GM13976 (cell line): ENCODE measurements at regions not wholly inside any gene's neighbourhood (a gene's known extent, or its start where the extent isn't known, plus 50 kb on each side); places are given as distances from the start of the nearest gene placed in this dataset.

ENCODE experiments used
- DNase-seq: peaks from one replicate; pipeline ENCODE4 v3.0.0; 2012; ENCODE audit warnings: low spot score
- in situ Hi-C: fragments of 300-500 bp; cut with MboI; formaldehyde crosslinking; loops from one replicate; pipeline ENCODE4 v1.12.0; 2022; ENCODE audit warnings: low sequenced_read_pairs, mixed read lengths, inconsistent platforms; ENCODE audit not compliant: unreplicated experiment
- TF ChIP-seq, protein P1 (sequence below): IDR thresholded peaks from 2 replicates; pipeline ENCODE4 v1.5.1; 2012; ENCODE audit warnings: borderline replicate concordance, mild to moderate bottlenecking; ENCODE audit not compliant: insufficient read depth; ENCODE audit errors: extremely low read depth, missing control alignments, control extremely low read depth

DNA sequence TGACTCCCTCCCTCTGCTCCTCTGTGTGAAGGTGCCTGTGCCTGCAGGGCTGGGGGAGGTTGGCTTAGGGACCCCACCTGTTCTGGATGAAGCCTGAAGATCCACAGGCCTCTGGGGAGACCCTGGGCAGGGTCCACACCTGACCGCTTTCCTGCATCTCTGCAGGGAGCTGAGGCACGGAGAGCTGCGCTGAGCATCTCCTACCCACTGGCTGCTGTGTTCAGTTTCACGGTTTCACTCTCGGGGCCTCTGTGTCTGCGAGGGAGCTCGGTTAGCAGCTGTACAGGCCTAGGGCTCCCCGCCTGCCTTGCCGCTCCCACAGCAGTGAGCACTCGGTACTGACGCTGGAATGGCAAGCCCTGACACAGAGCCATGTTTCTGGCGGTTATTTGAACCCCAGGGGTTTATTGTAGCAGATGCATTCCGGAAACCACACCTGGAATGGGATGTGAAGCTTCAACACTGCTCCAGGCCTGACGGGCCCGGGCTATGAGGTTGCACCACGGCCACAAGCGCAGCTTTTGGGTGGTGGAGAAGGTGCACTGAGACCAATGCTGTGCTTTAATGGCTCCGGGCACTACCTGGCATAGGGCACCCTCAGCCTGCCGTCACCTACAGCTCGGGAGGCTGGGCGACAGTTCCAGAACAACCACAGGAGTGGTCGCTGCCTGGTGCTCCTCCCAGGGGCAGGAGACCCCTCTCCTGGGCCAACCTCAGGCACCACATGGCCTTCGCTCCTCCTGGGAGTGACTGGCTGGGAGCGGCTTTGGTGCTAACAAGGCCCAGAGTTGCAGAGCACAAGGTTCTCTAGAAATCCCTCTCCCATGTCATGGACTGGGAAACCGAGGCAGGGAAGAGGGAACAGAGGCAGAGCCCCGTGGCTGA, 257.9 kb downstream of the NDUFA10 start:
- DNase-seq, result no peak
- in situ Hi-C loops, result no loop called here
- TF ChIP-seq, protein P1, sequence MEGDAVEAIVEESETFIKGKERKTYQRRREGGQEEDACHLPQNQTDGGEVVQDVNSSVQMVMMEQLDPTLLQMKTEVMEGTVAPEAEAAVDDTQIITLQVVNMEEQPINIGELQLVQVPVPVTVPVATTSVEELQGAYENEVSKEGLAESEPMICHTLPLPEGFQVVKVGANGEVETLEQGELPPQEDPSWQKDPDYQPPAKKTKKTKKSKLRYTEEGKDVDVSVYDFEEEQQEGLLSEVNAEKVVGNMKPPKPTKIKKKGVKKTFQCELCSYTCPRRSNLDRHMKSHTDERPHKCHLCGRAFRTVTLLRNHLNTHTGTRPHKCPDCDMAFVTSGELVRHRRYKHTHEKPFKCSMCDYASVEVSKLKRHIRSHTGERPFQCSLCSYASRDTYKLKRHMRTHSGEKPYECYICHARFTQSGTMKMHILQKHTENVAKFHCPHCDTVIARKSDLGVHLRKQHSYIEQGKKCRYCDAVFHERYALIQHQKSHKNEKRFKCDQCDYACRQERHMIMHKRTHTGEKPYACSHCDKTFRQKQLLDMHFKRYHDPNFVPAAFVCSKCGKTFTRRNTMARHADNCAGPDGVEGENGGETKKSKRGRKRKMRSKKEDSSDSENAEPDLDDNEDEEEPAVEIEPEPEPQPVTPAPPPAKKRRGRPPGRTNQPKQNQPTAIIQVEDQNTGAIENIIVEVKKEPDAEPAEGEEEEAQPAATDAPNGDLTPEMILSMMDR, result no peak

DNA sequence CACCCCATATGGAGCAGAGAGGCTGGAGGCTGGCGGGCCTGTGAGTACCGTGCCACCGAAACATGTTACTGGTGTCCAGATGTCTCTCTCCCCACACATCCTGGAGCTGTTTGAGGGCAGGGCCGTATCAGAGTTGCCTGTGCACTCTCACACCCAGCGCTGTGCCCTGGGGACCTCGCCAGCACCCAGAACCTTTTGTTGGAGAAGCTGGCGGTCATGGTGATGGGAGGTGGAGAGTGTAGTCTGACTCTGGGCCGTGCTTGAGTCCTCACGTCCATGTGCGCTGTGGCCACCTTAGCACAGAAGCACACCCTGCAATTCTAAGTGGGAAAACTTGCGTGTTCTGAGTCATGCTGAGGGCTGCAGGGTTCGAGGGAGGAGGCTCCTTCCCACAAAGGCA, 259.2 kb downstream of the NDUFA10 start:
- TF ChIP-seq, protein P1, result no peak
- in situ Hi-C loops, result no loop called here
- DNase-seq, result no peak

DNA sequence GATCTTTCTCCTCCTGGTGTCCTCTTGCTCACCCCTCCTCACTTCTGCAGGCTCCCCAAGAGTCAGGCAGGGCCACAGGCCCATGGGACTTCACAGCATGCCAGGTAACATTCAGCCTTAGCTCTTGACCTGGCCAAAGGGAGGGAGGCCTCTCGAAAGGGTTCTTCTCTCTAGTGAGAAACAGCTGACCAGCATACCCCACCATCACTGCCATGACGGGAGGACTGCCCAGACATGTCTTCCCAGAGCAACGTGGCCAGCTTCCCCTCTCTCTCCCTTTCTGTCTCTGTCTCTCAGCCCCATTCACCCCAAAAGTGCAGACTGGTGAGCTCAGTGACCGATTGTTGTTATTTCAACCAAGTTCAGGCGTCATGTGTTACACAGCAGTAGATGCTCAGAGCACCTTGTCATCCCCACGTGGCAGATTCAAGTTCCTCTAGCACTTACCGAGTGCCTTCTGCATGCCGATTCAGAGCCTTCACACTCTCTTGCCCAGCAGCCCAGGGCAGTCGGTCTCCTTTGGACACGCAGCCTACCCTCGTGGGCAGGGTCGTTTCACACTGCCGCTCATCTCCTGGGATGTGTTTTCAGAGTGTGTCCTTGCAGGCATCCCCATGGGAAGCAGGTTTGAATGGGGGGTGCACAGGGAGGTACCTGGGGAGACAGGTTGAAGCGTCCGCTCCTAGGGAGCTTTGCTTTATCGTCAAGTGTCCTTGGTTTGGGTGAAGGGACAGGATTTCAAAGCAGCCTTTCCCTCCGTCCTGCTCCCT, 259.9 kb downstream of the NDUFA10 start:
- DNase-seq, result no peak
- TF ChIP-seq, protein P1, result no peak
- in situ Hi-C loops, result no loop called here

DNA sequence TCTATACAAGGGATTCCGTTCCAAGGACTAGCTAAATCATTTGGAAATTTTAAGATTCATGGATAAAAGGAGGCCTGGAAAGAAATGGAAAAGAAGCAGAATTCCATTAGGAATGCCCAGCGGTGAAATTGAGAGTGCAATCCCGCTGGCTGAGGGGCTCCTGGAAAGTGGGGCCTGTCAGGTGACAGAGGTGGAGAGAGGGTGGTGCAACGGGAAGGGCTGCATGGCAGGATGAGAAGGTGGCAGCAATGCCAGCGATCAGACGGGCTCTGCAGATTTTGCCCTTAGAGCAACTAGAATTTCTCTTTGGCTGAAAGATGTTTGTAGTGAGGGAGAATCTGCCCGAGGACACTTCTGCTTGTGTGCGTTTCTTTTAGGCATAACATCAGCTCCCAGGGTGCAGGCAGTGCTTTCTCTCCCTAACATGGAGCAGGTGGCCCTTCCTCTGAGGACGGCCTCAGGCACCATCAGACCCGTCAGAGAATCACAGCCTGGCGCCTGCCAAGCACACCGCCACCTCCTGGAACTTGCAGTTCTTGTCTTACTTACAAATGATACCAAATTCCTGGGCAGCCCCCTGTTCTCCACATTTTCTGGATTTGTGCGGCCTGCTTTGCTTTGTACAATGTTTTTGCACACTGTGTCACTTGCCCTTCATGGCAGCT, 261.6 kb downstream of the NDUFA10 start:
- in situ Hi-C loops, result no loop called here
- TF ChIP-seq, protein P1, result no peak
- no peak for DNase-seq

DNA sequence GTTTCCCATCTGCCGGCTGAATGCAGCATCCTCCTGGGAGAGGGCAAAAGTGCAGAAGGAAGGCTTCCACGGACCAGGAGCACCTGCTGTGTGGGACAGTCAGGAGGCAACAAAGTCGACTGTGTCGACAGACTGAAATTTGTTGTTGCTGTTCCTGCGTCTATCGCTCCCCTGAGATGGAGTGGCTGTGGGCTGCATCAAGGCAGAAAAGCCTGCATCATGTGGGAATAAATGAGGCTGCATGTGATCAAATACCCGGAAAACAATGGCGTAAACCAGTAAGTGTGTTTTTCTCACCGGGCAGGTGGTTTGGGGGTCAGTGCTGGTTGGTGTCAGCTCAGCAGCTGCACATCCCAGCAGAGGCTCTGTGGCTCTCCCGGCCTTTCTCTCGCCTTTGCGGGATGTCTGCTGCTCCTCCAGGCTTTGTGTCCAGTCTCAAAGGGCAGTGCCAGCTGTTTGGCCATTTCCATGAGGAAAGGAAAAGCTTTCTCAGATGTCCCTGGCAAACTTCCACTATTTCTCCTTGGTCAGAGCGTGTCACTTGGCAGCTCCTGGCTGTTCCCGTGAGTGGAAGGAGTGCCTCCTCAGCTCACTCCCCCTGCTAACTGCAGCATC, 262.4 kb downstream of the NDUFA10 start:
- no peak for DNase-seq
- in situ Hi-C loops, result no loop called here
- TF ChIP-seq, protein P1, result no peak

DNA sequence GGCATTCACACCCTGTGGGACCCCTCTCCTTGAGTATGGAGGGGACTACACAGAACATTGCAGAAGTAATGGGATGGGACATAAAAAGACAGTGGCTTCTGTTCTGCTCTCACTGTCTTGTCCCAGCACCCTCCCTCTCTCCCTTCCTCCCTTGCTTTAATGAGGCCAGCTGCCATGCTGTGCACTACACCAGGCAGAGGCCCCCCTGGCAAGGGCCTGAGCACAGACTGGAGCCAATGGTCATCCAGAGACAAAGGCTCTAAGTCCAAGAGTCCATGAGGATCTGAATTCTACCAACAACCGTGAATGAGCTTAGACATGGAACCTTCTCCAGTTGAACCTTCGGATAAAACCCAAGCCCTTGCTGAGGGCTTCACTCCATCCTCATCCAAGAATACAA, 263.0 kb downstream of the NDUFA10 start:
- TF ChIP-seq, protein P1, result no peak
- in situ Hi-C loops, result no loop called here
- no peak for DNase-seq
